T-helper 9 cell (primary cell): ENCODE measurements at regions not wholly inside any gene's neighbourhood (a gene's known extent, or its start where the extent isn't known, plus 50 kb on each side); places are given as distances from the start of the nearest gene placed in this dataset.

Source experiments
- DNase-seq: peaks from one replicate; pipeline ENCODE4 v3.0.0-alpha.2; 2020

- no peak for DNase-seq
Observed at GRCh38 chr7:70994176-70994575, 137.8 kb upstream of the GALNT17 start.

GRCh38 chr7:70997261-70997660, 134.7 kb upstream of the GALNT17 start:
- DNase-seq: no peak

GRCh38 chr7:71005109-71005508, 126.8 kb upstream of the GALNT17 start:
- DNase-seq: no peak

DNA sequence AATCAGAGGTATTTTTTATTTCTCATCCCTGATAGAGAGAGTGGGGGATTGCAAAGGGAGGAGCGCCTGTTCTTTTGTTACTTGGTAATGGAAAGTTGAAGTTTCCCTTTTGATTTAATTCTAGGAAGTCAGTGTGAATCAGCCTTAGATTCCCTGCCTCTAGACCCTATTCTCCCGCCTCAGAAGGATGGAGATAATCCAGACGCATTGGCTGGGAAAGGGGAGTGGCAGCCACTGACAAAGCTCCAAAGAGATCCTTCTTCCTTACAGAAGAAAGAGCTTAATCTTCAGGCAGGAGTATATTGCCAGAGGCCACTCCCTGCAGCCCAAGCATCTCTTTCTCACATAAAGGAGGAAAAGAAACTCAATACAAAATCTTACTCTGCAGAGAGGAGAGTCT, 122.3 kb upstream of the GALNT17 start:
- no peak for DNase-seq

- DNase-seq: no peak
Observed at GRCh38 chr7:71015252-71015900, 116.6 kb upstream of the GALNT17 start.

DNA sequence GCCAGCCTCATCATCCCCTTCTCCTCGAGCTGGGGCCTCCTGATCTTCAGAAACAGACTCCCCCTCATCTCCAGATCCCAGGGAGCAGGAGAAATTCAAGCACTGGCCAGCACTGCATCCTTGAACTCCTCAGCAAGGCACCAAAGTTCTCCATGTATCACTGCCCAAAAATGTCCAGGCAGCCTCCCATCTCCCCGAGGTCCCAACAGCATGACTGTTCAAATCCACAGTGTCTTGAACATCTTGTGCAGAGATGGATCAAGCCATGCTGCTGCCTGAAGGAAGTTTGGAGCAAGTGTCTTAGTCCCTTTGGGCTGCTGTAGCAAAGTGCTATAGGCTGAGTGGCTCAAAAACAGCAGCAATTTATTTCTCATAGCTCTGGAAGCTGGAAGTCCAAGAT, 115.5 kb upstream of the GALNT17 start:
- DNase-seq: no peak

- DNase-seq: no peak
Observed at GRCh38 chr7:71017602-71018001, 114.3 kb upstream of the GALNT17 start.

- no peak for DNase-seq
Observed at GRCh38 chr7:71019706-71020105, 112.2 kb upstream of the GALNT17 start.

DNA sequence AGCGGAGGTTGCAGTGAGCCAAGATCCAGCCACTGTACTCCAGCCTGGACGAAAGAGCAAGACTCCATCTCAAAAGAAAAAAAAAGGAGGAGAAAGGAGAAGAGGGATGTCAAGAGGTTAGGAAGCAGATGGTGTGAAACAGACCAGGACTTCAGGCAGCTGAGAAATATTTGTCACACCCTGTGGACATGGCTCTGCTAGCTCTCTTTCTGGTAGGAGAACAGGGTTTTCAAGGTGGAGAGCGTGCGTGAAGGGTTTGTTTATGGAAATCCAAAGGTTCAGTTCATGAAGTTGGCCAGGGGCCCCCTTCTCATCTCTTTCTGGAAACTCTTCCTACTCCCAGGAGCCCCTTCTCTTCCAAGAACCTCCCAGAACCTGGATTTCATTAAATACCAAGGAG, 110.8 kb upstream of the GALNT17 start:
- no peak for DNase-seq

DNA sequence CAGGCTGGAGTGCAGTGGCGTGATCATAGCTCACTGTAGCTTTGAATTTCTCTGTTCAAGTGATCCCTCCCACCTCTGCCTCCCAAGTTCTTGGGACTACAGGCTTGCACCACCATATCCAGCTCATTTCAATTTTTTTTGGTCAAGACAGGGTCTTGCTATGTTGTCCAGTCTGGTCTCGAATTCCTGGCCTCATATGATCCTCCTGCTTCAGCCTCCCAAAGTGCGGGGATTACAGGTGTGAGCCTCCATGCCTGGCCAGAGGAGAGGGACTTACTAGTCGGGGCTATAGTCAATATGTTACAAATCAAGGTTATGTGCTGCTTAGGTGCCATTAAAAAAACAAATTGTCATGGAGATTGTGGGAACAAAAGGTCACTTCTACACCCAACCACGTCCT, 105.3 kb upstream of the GALNT17 start:
- DNase-seq: no peak

DNA sequence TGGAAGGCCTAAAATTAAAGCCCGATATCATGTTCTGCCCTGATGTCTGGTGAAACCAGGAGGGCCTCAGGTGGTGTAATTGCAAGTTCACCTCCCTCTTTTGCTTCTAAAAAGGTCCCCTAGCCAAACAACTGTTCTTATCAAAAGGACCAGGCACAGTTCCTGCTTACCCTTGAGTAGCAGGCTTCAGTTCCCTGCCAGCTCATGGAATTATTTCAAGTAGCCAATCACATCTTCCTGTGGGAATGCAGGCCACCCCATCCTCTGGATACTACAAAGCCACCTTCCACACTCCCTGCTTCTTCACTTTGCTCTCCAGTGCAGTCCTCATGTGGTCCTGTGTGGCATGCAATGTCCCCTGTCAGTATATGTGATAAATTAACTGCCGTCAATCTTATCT, 97.7 kb upstream of the GALNT17 start:
- no peak for DNase-seq

- DNase-seq: no peak
Observed at GRCh38 chr7:71042591-71042990, 89.4 kb upstream of the GALNT17 start.

- no peak for DNase-seq
Observed at GRCh38 chr7:71050492-71050891, 81.5 kb upstream of the GALNT17 start.

GRCh38 chr7:71055504-71055903, 76.4 kb upstream of the GALNT17 start:
- DNase-seq: no peak

GRCh38 chr7:71077743-71078476, 54.0 kb upstream of the GALNT17 start:
- DNase-seq: no peak
